Activated naive CD4-positive, alpha-beta T cell treated with anti-CD3 and anti-CD28 coated beads, Interleukin-2, amount 50 U/mL, for 24 hours (primary cell): ENCODE measurements at regions not wholly inside any gene's neighbourhood (a gene's known extent, or its start where the extent isn't known, plus 50 kb on each side); places are given as distances from the start of the nearest gene placed in this dataset.

Experiments
- H3K27ac Mint-ChIP-seq: one replicate; pipeline ENCODE4 v1.8.0; 2021; ENCODE audit warnings: mild to moderate bottlenecking, mixed read lengths
- H3K27me3 Mint-ChIP-seq: one replicate; pipeline ENCODE4 v1.8.0; 2021; ENCODE audit warnings: mixed read lengths
- H3K36me3 Mint-ChIP-seq: one replicate; pipeline ENCODE4 v1.8.0; 2021; ENCODE audit warnings: mixed read lengths
- H3K4me1 Mint-ChIP-seq: one replicate; pipeline ENCODE4 v1.8.0; 2021; ENCODE audit warnings: mixed read lengths
- H3K4me3 Mint-ChIP-seq: one replicate; pipeline ENCODE4 v1.8.0; 2021; ENCODE audit warnings: mild to moderate bottlenecking, mixed read lengths
- H3K9me3 Mint-ChIP-seq: one replicate; pipeline ENCODE4 v1.8.0; 2021; ENCODE audit warnings: mixed read lengths

DNA sequence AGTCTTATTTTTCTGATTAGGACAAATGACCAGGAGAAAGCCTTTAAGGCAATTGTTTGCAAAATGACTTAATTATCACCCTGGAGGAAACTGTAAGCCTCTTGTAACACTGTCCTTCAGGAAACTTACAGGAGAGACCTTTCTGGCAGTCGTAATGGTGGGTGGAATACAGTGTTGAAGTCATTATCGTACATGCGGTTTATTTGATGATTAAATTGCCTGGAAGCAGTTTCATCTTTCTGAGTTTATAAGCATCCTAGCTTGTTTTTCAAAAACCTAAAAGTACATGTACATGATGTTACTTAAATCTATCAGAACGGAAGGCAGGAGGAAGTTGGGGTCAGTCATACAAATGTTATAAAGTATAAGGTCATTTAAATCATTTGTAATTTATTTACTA is 86.2 kb upstream of the RAB27B start:
- H3K36me3 Mint-ChIP-seq = no peaks in the 10 kb centered on the region
- H3K4me1 Mint-ChIP-seq = no peaks in the 10 kb centered on the region
- no peak overlapping the region for H3K27ac Mint-ChIP-seq
- peaks cover 4% of the 10 kb centered on the region for H3K27me3 Mint-ChIP-seq
- no peak overlapping the region for H3K4me3 Mint-ChIP-seq
- no peaks in the 10 kb centered on the region for H3K9me3 Mint-ChIP-seq

DNA sequence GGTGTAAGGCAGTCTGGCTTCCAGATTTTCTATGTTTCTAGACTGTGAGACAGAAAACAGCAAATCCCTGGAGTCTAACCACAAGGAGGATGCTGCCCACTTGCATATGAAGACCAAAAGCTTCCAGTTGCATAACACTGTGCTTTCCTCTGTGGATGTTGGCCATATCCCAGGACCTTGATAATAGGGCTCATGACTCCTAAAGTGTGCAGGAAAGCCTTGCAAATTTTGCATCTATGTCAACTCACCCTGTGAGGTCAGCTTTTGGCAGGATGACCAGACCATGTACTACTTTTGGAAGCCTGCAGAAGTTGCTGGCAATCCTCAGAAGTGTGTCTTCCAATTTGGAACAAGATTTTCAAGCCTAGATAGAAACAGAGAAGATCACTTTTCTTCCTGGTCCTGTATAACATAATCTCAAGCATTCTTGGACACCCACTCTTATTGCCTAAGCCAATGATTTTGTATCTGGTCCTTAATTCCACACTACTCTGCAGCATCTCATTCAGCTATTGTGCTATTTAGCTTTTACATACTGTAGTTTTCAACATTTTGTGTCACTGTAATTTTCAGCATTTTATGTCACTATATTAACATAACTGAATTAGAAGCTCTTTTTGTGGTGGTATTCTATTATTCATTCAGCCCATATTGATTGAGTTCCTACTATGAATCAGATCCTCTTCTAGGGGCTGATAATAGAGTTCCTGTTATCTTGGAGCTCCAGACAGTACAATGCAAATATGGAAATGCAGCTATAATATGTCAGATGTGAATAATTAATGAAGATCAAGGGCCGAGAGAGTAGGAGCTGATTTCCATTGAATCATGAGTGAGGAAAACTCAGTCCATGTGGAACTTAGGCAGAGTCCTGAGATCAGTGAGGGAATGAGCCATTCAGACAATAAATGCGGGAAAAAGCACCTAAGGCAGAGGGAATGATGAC is 85.3 kb upstream of the RAB27B start:
- no peaks in the 10 kb centered on the region for H3K36me3 Mint-ChIP-seq
- H3K4me1 Mint-ChIP-seq = no peaks in the 10 kb centered on the region
- no peaks in the 10 kb centered on the region for H3K9me3 Mint-ChIP-seq
- H3K4me3 Mint-ChIP-seq = no peak overlapping the region
- H3K27me3 Mint-ChIP-seq = peaks cover 3% of the 10 kb centered on the region
- H3K27ac Mint-ChIP-seq = no peak overlapping the region

DNA sequence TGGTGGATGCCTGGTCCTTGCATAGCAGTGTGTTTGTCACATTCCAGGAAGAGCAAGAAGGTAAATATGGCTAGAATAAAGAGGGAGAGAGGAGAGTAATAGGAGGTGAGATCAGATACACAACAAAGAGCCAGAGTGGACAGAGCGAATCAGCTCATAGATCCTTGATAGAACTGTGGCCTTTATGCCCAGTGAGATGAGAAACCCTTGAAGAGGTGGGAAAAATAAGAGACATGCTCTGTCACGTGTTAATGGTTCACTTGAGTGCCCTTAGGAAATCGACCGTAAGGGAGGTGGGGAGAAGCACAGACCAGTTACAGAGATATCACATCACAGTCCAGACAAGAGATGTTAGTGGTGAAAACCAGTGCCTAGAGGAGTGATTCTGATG is 84.7 kb upstream of the RAB27B start:
- Mint-ChIP-seq H3K9me3 (no peaks in the 10 kb centered on the region), H3K27ac (no peak overlapping the region), H3K4me3 (no peak overlapping the region)

DNA sequence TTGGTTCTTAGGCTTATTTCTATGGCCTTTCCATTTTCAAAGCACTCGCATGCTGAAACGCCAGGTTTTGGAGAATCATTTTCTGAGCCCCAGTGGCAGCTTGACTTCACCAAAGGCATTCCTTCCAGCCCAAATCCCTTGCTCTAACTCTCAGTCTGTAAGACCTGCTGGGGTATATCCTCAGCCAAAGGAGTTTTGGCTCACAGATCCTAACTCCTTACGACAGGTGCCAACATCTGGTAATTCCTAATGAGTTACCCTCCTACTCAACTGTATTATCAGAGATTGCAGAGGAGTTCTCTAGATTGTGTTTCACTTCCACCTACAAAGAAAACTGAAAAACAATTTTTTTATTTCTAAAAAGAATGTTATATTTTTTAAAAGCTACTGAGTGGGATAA is 79.0 kb upstream of the RAB27B start:
- Mint-ChIP-seq H3K9me3 (no peaks in the 10 kb centered on the region), H3K4me1 (no peaks in the 10 kb centered on the region), H3K27me3 (peaks cover 4% of the 10 kb centered on the region), H3K36me3 (no peaks in the 10 kb centered on the region), H3K4me3 (no peak overlapping the region), H3K27ac (no peak overlapping the region)

More for the DNA sequence above, 84.7 kb upstream of the RAB27B start:
- Mint-ChIP-seq H3K4me1 (no peaks in the 10 kb centered on the region), H3K36me3 (no peaks in the 10 kb centered on the region), H3K27me3 (peaks cover 1% of the 10 kb centered on the region)

DNA sequence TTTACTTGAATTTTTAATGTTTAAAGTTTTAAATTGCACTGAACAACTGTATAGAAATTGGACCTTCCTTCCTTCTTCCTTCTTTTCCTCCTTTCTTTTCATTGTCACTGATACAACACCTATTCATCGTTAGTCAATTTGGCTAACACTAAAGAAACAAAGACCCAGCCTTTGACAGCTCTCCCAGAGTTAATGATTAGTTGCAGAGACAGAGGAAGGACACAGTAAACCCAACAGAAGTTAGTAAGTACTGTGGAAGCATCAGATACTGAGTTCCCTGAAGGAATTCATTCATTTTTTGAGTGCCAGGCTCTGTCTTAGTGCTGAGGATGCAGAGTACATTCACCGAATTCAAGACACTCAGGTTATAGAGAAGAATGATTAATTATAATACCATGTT is 77.9 kb upstream of the RAB27B start:
- H3K4me1 Mint-ChIP-seq = no peaks in the 10 kb centered on the region
- H3K27ac Mint-ChIP-seq = no peak overlapping the region
- peaks cover 4% of the 10 kb centered on the region for H3K27me3 Mint-ChIP-seq
- H3K9me3 Mint-ChIP-seq = no peaks in the 10 kb centered on the region
- no peaks in the 10 kb centered on the region for H3K36me3 Mint-ChIP-seq
- H3K4me3 Mint-ChIP-seq = no peak overlapping the region

DNA sequence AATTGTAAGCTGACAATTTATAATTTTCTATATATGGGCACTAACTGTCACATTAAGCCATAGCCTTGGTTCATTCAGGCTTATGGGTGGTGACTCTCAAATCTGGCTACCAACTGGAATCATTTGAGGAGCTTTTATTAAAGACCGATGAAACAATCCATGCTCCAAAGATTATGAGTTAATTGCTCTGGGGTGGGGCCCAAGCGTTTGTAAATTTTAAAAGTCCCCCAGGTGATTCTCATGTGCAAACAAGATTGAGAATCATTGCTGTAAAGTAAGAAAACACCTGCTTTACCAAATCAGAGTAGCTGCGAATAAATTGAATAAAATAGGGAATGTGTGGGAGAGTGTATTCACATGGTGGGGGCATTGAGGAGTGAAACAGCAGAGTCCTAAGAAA is 76.1 kb upstream of the RAB27B start:
- Mint-ChIP-seq H3K4me1 (no peaks in the 10 kb centered on the region), H3K4me3 (no peak overlapping the region), H3K27me3 (peaks cover 3% of the 10 kb centered on the region), H3K36me3 (no peaks in the 10 kb centered on the region), H3K27ac (no peak overlapping the region), H3K9me3 (no peaks in the 10 kb centered on the region)

DNA sequence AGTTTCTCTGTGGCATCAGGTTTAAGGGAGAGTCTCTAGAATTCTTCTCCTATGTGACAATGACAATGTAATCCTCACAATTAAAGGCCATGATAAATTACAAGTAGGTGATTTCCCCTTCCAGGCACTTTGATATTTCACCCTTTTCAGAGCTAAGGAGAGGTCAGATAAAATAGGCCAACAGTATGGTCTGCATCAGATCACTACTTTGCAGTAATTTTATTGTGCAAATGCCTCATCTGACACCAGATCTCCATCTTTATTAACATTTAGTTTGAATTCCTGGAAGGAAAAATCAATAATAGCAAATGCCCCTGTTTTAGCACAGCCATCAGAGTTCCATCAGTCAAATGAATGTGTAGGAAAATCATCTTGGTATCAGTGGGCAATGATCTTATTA is 72.8 kb upstream of the RAB27B start:
- no peaks in the 10 kb centered on the region for H3K4me1 Mint-ChIP-seq
- H3K36me3 Mint-ChIP-seq = no peaks in the 10 kb centered on the region
- peaks cover 3% of the 10 kb centered on the region for H3K27me3 Mint-ChIP-seq
- H3K9me3 Mint-ChIP-seq = no peaks in the 10 kb centered on the region
- no peak overlapping the region for H3K27ac Mint-ChIP-seq
- no peak overlapping the region for H3K4me3 Mint-ChIP-seq

DNA sequence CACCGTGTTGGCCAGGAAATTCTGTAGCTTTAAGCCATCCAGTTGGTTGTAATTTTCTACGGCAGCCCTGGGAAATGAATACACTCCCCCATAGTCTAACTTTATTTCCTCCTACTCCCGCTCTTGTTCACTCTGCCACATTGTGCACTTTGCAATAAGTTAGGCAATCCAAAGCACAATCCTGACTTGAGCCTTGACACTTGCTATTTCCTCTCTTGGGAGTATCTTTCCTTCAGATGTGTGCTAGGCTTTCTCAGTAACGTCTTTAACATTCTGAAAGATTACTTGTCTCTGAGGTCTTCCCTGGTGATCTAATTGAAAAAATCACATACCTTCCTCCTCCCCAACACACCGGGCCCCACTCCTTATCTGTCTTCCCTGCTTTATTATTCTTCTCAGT is 65.9 kb upstream of the RAB27B start:
- Mint-ChIP-seq H3K27me3 (peaks cover 2% of the 10 kb centered on the region), H3K36me3 (no peaks in the 10 kb centered on the region), H3K4me1 (no peaks in the 10 kb centered on the region)

DNA sequence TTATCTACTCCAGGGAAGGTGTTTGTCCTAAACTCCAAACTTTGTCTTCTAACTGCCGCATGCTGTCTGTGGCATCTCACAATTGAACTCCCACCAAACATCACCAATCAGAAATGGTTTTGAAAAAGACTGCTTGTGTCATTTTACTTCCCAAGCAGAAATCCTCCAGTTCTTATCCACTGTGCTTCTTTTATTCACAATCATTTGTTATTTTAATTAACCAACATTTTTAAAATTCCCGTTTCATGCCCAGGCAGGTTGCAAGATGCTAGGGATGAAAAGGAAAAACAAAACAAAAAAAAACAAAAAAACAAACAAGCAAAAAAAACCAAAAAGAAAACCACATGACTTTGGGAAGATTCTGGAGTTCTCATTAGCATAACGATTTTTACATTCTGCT is 63.5 kb upstream of the RAB27B start:
- no peaks in the 10 kb centered on the region for H3K36me3 Mint-ChIP-seq
- H3K9me3 Mint-ChIP-seq = no peaks in the 10 kb centered on the region
- no peak overlapping the region for H3K27ac Mint-ChIP-seq
- H3K27me3 Mint-ChIP-seq = peaks cover 2% of the 10 kb centered on the region
- H3K4me1 Mint-ChIP-seq = no peaks in the 10 kb centered on the region
- no peak overlapping the region for H3K4me3 Mint-ChIP-seq

More for the DNA sequence above, 65.9 kb upstream of the RAB27B start:
- Mint-ChIP-seq H3K9me3 (no peaks in the 10 kb centered on the region), H3K27ac (peak overlapping the region; percentile 18), H3K4me3 (no peak overlapping the region)

DNA sequence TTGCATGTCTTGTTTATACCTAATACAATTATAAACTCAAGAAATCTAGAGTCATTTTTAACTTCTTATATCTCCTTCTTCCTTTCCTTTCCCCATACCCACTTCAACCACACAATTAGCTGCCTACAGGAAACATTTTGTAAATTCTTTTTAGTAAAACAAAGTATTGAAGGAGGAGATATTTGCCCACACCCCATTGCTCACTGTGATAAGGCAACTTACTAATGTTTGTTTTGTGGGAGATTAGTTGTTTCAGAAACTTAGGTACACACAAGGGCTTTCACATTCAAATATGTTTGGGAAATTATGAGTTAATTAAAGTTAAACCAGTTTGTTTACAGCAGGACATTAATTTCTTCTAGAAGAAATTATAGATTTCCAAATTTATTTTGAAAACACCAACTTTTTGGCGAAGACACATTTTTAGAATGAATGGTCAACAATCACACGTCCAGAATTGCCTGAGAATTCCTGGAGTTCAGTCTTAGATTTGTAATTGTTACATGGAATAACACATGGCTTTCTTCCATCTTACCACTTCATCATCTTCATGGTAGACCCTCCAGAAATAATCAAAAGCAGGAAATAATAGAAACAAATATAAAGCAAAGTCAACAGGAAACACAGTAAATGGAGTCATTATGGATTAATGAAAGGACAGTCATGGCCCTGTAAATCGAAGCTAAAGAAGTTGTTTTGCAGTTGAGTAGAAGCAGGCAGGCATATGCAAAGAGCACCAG is 62.5 kb upstream of the RAB27B start:
- no peaks in the 10 kb centered on the region for H3K36me3 Mint-ChIP-seq
- no peak overlapping the region for H3K27ac Mint-ChIP-seq
- no peaks in the 10 kb centered on the region for H3K9me3 Mint-ChIP-seq
- no peaks in the 10 kb centered on the region for H3K4me1 Mint-ChIP-seq
- H3K4me3 Mint-ChIP-seq = no peak overlapping the region
- peaks cover 2% of the 10 kb centered on the region for H3K27me3 Mint-ChIP-seq

DNA sequence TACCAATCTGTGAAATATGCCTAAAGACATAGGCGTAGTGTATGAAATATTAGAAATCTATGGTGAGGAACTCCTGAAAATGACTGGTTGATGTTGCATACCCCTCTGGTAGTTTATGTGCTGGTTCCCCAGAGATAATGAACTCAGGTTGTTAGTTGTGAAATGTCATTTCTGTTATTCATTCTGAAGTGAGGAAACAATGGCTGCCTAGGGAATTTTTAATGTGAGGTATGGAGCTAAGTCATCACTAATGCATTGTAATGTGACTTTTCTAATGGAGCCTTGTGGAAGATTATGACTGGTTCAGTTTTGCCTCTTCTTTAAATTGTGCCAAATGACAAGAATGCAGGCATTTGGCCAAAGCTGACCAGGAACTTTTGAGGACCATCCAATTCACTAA is 61.6 kb upstream of the RAB27B start:
- H3K4me1 Mint-ChIP-seq = no peaks in the 10 kb centered on the region
- H3K9me3 Mint-ChIP-seq = no peaks in the 10 kb centered on the region
- H3K27me3 Mint-ChIP-seq = peaks cover 2% of the 10 kb centered on the region
- no peak overlapping the region for H3K4me3 Mint-ChIP-seq
- H3K36me3 Mint-ChIP-seq = no peaks in the 10 kb centered on the region
- no peak overlapping the region for H3K27ac Mint-ChIP-seq

DNA sequence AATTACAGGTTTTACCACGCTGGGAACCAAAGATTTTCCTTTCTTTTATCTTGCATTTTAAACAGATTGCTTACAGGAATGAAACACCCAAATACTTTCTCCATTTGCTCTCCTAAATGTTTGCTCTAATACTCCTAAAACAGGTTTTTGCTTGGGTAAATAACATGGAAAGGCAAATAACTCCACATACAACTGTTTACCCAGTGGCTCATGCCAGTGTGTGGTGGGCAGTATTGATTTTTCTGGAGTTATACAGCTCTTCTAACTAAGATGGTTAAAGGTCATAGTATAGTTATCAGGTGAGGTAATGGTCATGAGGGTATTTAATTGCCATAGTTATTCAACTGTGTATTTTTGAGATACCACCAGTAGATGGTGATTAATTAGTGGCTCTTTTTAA is 61.2 kb upstream of the RAB27B start:
- no peak overlapping the region for H3K4me3 Mint-ChIP-seq
- no peaks in the 10 kb centered on the region for H3K4me1 Mint-ChIP-seq
- H3K27me3 Mint-ChIP-seq = peaks cover 2% of the 10 kb centered on the region
- no peaks in the 10 kb centered on the region for H3K9me3 Mint-ChIP-seq
- no peak overlapping the region for H3K27ac Mint-ChIP-seq
- H3K36me3 Mint-ChIP-seq = no peaks in the 10 kb centered on the region

DNA sequence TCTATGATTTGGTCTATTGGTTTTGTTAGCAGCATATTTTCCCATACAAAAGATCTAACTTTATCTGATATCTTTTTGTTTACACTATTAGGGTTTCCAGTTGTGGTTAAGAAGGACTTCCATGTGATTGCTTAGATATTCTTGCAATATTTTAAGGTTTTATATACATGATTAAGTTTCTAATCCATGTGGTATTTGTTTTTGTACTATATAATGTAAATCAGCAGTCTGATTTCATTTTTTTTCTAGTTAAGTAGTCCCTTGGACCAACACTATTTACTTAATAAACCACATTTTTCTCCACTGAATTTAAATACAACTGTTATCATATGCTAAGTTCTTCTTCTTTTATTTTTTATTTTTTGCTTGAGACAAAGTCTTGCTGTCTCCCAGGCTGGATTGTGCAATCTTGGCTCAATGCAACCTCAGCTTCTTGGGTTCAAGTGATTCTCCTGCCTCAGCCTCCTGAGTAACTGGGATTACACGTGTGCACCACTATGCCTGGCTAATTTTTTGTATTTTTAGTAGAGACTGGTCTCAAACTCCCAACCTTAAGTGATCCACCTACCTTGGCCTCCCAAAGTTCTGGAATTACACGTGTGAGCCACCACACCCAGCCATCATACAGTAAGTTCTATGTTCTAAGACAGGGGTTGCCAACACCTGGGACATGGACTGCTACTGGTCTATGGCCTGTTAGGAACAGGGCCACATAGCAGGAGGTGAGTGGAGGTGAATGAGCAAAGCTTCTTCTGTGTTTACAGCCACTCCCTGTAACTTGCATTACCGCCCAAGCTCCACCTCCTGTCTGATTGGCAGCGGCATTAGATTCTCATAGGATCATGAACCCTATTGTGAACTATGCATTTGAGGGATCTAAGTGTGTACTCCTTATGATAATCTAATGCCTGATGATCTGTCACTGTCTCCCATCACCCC is 58.5 kb upstream of the RAB27B start:
- Mint-ChIP-seq H3K36me3 (no peaks in the 10 kb centered on the region), H3K27ac (no peak overlapping the region), H3K9me3 (no peaks in the 10 kb centered on the region), H3K4me1 (no peaks in the 10 kb centered on the region), H3K4me3 (no peak overlapping the region), H3K27me3 (peaks cover 2% of the 10 kb centered on the region)

DNA sequence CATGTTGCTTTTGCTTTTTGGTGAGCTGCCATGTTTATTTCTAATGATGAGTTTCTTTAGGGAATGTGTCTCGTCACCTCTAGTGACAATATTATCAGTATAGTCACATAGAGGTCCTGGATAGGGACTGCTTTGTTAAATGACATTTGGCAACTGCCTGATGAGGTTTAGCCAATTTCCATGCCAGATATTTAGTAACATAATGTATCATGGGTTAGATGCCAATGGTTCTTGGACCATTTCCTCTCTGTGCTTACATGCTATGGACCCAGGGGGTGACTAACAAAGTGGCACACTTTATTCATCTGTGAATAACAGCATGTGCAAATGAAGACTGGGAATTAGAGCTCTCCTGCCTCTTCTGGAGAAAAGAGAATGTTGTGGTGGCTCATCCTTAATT is 56.2 kb upstream of the RAB27B start:
- Mint-ChIP-seq H3K27me3 (peaks cover 1% of the 10 kb centered on the region), H3K9me3 (no peaks in the 10 kb centered on the region), H3K4me1 (no peaks in the 10 kb centered on the region), H3K36me3 (no peaks in the 10 kb centered on the region), H3K4me3 (no peak overlapping the region), H3K27ac (no peak overlapping the region)

DNA sequence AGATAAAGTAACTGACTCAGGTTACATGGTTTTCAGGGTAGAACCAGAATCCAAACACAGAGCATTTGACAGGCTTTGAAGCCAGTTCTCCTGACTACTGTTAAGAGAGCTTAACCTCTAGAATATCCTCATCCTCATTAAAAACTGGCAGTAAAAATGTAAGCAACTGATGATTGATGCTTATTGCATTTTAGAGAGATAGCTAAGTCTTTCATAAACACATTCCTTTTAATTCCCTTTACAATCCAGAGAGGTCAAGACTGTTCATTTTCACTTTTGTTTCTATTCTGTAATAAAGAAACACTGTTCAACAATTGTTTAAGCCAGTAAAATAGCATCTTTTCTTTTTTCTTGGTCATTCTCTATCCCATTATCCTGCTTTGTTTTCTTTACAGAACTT is 53.9 kb upstream of the RAB27B start:
- Mint-ChIP-seq H3K27me3 (no peaks in the 10 kb centered on the region), H3K4me3 (no peak overlapping the region), H3K27ac (no peak overlapping the region), H3K9me3 (no peaks in the 10 kb centered on the region), H3K36me3 (no peaks in the 10 kb centered on the region), H3K4me1 (no peaks in the 10 kb centered on the region)
